ENCODE measurements at regions not wholly inside any gene's neighbourhood (a gene's known extent, or its start where the extent isn't known, plus 50 kb on each side); places are given as distances from the start of the nearest gene placed in this dataset.

DNA sequence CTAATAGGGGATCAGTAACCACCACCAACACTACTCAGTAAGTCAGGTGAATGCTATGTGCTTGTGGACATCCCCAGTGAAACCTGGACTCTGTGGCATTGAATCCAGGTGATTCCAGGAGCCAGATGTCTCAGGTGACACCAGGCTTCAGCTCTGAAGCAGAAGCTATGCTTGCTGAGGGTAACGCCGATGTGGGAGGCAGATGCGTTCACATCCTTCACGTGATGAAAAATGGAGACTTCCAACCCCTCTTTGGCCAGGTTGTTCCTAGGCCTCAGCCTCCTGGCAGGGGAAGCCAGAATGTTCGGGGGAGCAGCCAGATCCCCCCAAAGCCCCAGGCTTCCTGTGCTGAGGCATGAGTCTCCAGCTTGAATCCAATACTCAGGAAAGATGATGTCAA lies 209.8 kb upstream of the PDE10A start:
- no peak for TF ChIP-seq POLR2A (IDR thresholded peaks at IDR 0.05)
- TF ChIP-seq, protein P1, sequence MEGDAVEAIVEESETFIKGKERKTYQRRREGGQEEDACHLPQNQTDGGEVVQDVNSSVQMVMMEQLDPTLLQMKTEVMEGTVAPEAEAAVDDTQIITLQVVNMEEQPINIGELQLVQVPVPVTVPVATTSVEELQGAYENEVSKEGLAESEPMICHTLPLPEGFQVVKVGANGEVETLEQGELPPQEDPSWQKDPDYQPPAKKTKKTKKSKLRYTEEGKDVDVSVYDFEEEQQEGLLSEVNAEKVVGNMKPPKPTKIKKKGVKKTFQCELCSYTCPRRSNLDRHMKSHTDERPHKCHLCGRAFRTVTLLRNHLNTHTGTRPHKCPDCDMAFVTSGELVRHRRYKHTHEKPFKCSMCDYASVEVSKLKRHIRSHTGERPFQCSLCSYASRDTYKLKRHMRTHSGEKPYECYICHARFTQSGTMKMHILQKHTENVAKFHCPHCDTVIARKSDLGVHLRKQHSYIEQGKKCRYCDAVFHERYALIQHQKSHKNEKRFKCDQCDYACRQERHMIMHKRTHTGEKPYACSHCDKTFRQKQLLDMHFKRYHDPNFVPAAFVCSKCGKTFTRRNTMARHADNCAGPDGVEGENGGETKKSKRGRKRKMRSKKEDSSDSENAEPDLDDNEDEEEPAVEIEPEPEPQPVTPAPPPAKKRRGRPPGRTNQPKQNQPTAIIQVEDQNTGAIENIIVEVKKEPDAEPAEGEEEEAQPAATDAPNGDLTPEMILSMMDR (IDR thresholded peaks at IDR 0.05): no peak

All from uterus (tissue), 2 donors.